Spleen (tissue), 7 donors: ENCODE measurements at regions not wholly inside any gene's neighbourhood (a gene's known extent, or its start where the extent isn't known, plus 50 kb on each side); places are given as distances from the start of the nearest gene placed in this dataset.
"Not testable (repeated sequence)": the region's sequence is repeated elsewhere in the genome, so short reads cannot be mapped to it uniquely, and the experiment has no call there.

Experiments used
- CTCF ChIP-seq, 11 experiments: fragments of 200-600 bp in 7 of 11; fragments of 450-650 bp in 4 of 11; sonication (generic) in 4 of 11; IDR thresholded peaks in 8 of 11; conservative IDR thresholded peaks in 3 of 11; 1 replicate in 7 of 11; 2 replicates in 4 of 11; pipeline versions ENCODE4 v1.4.0 to v1.8.0; 2016 to 2021; ENCODE audit warnings: antibody characterized with exemption in 11 of 11, inconsistent platforms in 4 of 11, mild to moderate bottlenecking in 1 of 11
- POLR2A ChIP-seq, 3 donors: fragments of 450-650 bp; IDR thresholded peaks; one replicate each; pipeline ENCODE4 v1.5.1; 2017; ENCODE audit warnings: antibody characterized with exemption in 3 of 3, mild to moderate bottlenecking in 1 of 3
- POLR2AphosphoS5 ChIP-seq, 3 donors: sonication (generic); formaldehyde crosslinking; IDR thresholded peaks; one replicate each; pipeline ENCODE4 v1.5.1; 2017; ENCODE audit warnings: antibody characterized with exemption in 3 of 3
- donor health status: DM: no; HTN: no; CAD: no; lungs with moderate emphysema.
- donor health status: DM: no; HTN: no; CAD: no.
- donor health status: DM: no; HTN: no; CAD: no.

- TF ChIP-seq POLR2AphosphoS5 (IDR thresholded peaks at IDR 0.05); CTCF (IDR thresholded peaks at IDR 0.05 in 8 of 11, conservative IDR thresholded peaks at IDR 0.05 in 3 of 11); POLR2A (IDR thresholded peaks at IDR 0.05): not testable (repeated sequence)
Measured at GRCh38 chr14:80010245-80010644, 201.1 kb downstream of the DIO2 start.
